Posterior cingulate gyrus (tissue), 11 donors: ENCODE measurements at regions not wholly inside any gene's neighbourhood (a gene's known extent, or its start where the extent isn't known, plus 50 kb on each side); places are given as distances from the start of the nearest gene placed in this dataset.

Experiments
- DNase-seq, 10 donors: peaks; one replicate each; pipeline versions ENCODE4 v3.0.0 to v3.0.0-alpha.2; 2020 to 2021; ENCODE audit warnings: mixed read lengths in 3 of 10
- intact Hi-C: fragments of 100-400 bp; cut with DNase I; formaldehyde crosslinking; loops from one replicate; pipeline ENCODE4 v1.15.1; 2023

DNA sequence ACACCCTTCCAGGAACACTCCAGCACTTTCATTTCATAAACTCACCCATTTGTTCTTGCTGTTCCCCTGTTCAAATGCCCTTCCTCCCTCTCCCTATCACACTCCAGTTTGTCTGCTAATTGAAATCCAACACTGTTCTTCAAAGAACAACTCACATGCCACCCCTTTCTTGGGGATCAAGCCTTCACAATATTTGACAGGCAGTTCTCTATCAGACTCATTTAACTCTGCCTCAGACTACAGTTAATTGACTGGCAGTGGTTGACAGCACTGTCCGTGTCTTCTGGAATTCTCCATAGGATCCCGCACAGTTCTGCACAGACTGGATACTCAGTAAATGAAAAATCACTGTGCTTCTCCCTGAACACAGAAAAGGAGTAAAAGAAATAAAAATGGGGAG is 87.8 kb downstream of the PMP22 start:
- DNase-seq = no peak
- intact Hi-C loops = no loop called here

GRCh38 chr17:15175356-15175755 is 89.8 kb downstream of the PMP22 start:
- intact Hi-C loops = no loop called here
- DNase-seq = no peak

GRCh38 chr17:15171167-15172047 is 93.7 kb downstream of the PMP22 start:
- intact Hi-C loops = no loop called here
- DNase-seq = peak; percentile 55 to 96 (median 76)

- DNase-seq = no peak
- intact Hi-C loops = no loop called here
These were observed 95.5 kb downstream of the PMP22 start for GRCh38 chr17:15169676-15170075.

DNA sequence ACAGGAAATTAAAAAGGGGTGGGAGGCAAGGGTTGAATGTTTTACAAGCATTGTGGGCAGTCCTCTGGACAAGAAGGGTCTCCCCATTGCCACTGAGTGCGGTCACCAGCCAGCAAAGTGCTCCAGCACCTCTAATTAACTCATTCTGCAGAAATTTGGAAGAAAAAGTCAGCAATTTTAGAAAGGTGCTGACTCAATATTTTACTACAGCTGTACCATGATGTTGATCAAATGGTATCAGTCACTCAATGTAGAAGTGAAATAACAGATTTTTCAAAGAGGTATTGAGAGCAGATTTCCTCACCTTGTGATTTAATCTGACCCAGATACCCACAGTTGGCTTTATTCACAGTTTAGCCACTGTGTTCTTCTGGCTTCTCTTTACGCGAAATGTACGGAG is 96.7 kb downstream of the PMP22 start:
- intact Hi-C loops = no loop called here
- no peak for DNase-seq

DNA sequence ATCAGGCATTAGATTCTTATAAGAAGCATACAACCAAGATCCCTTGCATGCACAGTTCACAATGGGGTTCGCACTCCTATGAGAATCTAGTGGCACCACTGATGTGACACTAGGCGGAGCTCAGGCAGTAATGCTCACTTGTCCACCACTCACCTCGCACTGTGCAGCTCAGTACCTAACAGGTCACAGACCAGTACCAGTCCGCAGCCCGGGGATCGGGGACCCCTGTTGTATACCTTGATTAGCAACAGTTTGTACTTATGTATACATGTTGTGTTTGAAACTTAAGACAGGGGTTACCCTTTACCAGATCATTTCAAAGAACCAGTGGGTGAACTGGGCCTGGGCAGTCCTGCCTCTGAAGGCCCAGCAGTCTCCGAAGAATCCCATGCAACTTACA is 103.7 kb downstream of the PMP22 start:
- DNase-seq = peak in 1 of 10 donors; percentile 67
- intact Hi-C loops = no loop called here

DNA sequence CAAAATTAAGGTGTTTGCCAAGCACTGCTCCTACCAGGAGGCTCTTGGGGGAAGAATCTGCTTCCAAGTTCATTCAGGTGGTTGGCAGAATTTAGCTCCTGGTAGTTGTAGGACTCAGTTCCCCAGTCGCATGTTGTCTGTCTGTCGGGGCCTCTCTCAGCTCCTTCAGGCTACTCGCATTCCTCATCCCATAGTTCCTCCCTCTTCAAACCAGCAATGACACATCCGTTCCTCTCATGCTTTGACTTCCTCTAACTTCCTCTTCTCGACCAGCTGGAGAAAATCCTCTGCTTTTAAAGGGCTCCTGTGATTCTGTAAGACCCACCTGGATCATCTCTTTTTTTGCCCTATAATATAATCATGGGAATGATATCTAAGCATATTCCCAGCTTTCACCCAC is 108.1 kb downstream of the PMP22 start:
- intact Hi-C loops = no loop called here
- DNase-seq = no peak

DNA sequence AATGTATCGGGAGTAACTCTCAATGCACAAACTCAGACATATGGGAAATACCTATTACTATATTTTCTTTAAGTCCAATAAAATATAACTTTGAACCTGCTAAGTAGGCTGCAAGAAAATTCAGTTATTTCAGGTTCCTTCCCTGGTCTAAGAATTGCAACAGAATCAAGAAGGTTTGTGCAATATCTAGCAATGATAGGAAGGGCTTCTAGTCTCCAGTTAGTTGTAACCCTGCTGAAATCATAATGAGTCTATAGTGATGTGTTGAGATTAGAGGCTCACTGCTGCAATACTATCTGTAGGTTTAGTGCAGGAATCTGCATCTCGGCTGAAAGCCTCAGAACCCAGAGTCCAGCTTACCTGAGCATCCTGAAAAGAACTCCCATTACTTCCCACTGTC is 110.5 kb downstream of the PMP22 start:
- intact Hi-C loops = no loop called here
- no peak for DNase-seq

GRCh38 chr17:15145621-15146020 is 119.5 kb downstream of the PMP22 start:
- no peak for DNase-seq
- intact Hi-C loops = no loop called here

- DNase-seq = no peak
- intact Hi-C loops = no loop called here
These were observed 121.6 kb downstream of the PMP22 start for GRCh38 chr17:15143524-15143923.

- no peak for DNase-seq
- intact Hi-C loops = no loop called here
These were observed 130.8 kb downstream of the PMP22 start for GRCh38 chr17:15134363-15134762.

- intact Hi-C loops = no loop called here
- DNase-seq = no peak
These were observed 131.3 kb downstream of the PMP22 start for GRCh38 chr17:15133826-15134225.

DNA sequence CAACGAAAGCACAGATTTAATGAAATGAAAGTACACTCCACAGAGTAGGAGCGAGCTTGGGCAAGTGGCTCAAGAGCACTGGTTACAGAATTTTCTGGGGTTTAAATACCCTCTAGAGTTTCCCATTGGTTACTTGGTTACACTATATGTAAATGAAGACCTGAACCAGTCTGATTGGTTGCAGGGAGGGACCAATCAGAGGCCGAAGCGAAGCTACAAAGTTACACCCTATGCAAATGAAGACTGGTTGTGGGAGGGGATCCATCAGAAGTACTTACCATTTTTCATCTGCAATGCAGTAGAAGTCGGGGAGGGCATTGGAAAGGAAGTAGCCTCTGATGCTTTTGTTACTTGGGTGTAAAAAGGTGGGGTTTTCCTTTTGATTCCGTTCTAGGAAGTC is 132.0 kb downstream of the PMP22 start:
- intact Hi-C loops = no loop called here
- no peak for DNase-seq

- no peak for DNase-seq
- intact Hi-C loops = no loop called here
These were observed 134.7 kb downstream of the PMP22 start for GRCh38 chr17:15130426-15130825.

DNA sequence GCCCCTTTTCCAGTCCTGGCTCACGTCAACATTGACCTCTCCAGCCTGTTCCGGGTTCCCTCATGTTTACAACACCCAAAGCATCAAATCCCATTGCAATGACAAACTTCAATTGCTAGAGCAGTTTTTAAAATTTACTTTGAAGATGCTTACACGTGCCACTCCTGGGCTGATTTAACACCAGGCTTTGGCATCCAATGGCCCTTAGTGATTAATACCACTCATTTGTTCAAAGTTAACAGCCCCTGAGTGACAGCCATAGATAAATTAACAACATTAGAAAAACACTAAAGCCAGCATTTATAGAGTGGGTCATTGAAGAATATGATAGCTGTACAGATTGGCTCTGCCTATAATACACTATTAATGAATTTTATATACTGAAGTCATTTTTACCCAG is 135.1 kb downstream of the PMP22 start:
- DNase-seq = no peak
- intact Hi-C loops = no loop called here

DNA sequence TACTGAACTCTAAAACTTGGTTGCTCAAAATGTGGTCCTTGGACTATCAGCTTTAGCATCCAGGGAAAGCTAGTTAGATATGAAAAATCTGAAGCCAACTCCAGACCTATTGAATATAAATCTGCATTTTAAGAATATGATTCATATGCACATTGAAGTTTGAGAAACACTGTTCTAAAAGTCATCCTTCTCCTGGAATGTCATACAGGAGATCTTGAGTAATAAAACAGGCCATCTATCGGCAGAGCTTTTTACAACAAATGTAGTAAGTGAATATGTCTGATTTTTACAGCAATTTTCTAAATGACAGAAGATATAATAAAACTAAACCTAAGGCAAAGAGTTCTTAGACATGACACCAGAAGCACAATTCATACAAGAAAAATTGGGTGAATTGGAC is 140.4 kb downstream of the PMP22 start:
- no peak for DNase-seq
- intact Hi-C loops = no loop called here

GRCh38 chr17:15124264-15124595 is 140.9 kb downstream of the PMP22 start:
- intact Hi-C loops = no loop called here
- DNase-seq = no peak

DNA sequence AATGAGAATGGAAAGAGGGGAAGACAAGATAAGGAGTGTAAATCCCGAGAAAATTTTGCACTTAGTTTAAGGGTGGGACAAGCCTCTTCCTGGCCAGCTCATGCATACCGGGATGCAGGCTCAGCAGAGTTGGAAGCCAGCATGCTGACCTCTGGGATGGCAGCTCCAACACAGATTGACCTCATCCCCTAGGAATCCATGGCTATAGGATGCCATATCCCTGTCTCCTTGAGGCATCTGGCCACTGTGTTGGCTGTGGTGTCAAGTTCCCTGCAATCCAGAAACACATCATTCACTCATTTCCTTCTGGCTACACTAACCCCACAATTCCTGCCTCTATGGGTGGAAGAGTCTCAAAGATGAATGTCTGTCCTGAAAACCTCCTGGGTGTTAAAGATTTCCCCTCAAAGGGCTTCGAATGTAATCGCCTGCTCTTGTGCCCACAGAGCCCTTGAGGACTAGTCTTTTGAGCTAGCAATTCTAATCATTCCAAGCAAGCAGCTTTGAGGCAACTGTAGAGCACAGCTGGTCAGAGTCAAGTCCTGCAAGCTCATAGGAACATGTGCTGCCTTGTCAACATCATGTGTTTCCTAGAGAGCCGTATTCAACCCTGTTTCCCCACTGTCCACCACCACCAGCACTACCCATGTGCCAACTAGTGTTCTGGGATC is 141.4 kb downstream of the PMP22 start:
- DNase-seq = no peak
- intact Hi-C loops = no loop called here

DNA sequence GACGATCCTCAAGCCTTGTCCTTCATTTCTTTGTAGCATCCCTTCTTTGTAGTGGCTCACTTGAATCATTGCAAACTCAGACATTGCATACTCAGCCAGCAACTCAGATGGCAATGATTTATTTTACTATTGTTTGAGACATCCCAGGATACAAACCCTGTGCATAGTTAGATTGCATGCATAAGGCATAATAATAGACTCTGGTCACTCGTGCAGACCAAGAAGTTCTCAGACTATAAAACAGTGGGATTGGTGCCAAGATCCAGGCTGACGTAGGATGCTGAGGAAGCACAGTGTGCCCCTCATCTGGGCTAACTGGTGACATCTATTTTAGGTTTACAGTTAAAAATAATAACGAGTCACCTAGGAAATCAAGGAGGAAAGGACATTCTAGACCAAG is 142.3 kb downstream of the PMP22 start:
- intact Hi-C loops = no loop called here
- no peak for DNase-seq

DNA sequence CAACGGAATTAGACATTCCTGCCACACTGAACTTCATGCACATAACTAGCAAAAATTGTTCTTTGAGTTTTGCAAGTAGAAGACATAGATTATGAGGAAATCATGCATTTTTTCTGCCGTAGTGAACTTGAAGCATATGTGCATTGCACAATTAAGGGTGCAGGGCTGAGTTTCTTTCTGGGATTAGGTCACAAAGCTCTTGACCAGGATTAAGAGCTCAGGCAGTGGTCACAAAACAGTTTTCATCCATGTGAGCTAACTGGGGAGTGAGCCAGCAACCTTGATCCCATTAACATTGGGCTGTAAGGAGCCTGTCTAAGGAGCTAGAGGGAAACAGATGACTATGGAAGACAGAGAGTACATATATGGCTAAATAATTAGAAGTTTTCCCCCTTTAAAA is 143.7 kb downstream of the PMP22 start:
- DNase-seq = no peak
- intact Hi-C loops = no loop called here

- no peak for DNase-seq
- intact Hi-C loops = no loop called here
These were observed 145.2 kb downstream of the PMP22 start for GRCh38 chr17:15119968-15120367.

DNA sequence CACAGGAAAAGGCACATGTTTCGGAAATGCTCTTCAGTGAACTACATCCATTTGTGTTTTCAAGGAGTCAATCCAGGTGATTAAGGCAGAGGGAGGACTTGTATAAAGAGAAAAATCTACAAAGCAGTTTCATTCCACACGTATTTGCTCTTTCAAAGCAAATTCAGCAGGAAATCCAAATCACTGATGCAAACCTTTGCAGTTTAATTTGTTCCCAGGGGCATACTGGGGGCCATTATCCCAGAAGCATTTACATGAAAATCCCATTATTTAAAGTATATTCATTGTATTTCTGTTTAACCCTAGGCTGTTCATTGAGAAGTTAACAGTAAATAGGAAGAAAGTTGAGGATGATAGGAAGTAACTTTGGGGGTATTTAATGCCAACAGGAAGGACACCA is 147.9 kb downstream of the PMP22 start:
- intact Hi-C loops = no loop called here
- DNase-seq = no peak
